ENCODE measurements at regions not wholly inside any gene's neighbourhood (a gene's known extent, or its start where the extent isn't known, plus 50 kb on each side); places are given as distances from the start of the nearest gene placed in this dataset.
"Not testable (repeated sequence)": the region's sequence is repeated elsewhere in the genome, so short reads cannot be mapped to it uniquely, and the experiment has no call there.

- not testable (repeated sequence) for DNase-seq (ENCODE audit: low read depth)
Measured at GRCh38 chr11:3514635-3515424, 127.0 kb downstream of the ART5 start.

- DNase-seq (ENCODE audit: low read depth), result not testable (repeated sequence)
Measured at GRCh38 chr11:3513311-3513710, 128.5 kb downstream of the ART5 start.

GRCh38 chr11:3512751-3513150, 129.0 kb downstream of the ART5 start:
- DNase-seq (ENCODE audit: low read depth), result not testable (repeated sequence)

GRCh38 chr11:3512133-3512703, 129.6 kb downstream of the ART5 start:
- not testable (repeated sequence) for DNase-seq (ENCODE audit: low read depth)

- not testable (repeated sequence) for DNase-seq (ENCODE audit: low read depth)
Measured at GRCh38 chr11:3511416-3512132, 130.2 kb downstream of the ART5 start.

GRCh38 chr11:3509563-3509962, 130.6 kb upstream of the ZNF195 start:
- DNase-seq (ENCODE audit: low read depth), result not testable (repeated sequence)

- not testable (repeated sequence) for DNase-seq (ENCODE audit: low read depth)
Measured at GRCh38 chr11:3499198-3499597, 120.3 kb upstream of the ZNF195 start.

GRCh38 chr11:3498356-3498755, 119.4 kb upstream of the ZNF195 start:
- DNase-seq (ENCODE audit: low read depth), result not testable (repeated sequence)

- not testable (repeated sequence) for DNase-seq (ENCODE audit: low read depth)
Measured at GRCh38 chr11:3493152-3493551, 114.2 kb upstream of the ZNF195 start.

- not testable (repeated sequence) for DNase-seq (ENCODE audit: low read depth)
Measured at GRCh38 chr11:3488003-3488402, 109.1 kb upstream of the ZNF195 start.

- not testable (repeated sequence) for DNase-seq (ENCODE audit: low read depth)
Measured at GRCh38 chr11:3485737-3486136, 106.8 kb upstream of the ZNF195 start.

- DNase-seq (ENCODE audit: low read depth), result not testable (repeated sequence)
Measured at GRCh38 chr11:3476937-3477885, 98.3 kb upstream of the ZNF195 start.

GRCh38 chr11:3476084-3476936, 97.4 kb upstream of the ZNF195 start:
- DNase-seq (ENCODE audit: low read depth), result not testable (repeated sequence)

GRCh38 chr11:3468963-3469362, 90.0 kb upstream of the ZNF195 start:
- not testable (repeated sequence) for DNase-seq (ENCODE audit: low read depth)

- not testable (repeated sequence) for DNase-seq (ENCODE audit: low read depth)
Measured at GRCh38 chr11:3467599-3467998, 88.7 kb upstream of the ZNF195 start.

- not testable (repeated sequence) for DNase-seq (ENCODE audit: low read depth)
Measured at GRCh38 chr11:3455666-3456065, 76.7 kb upstream of the ZNF195 start.

- peak; percentile 2 for DNase-seq (ENCODE audit: low read depth)
Measured at GRCh38 chr11:3454844-3455243, 75.9 kb upstream of the ZNF195 start.

GRCh38 chr11:3453596-3454256, 74.8 kb upstream of the ZNF195 start:
- DNase-seq (ENCODE audit: low read depth), result not testable (repeated sequence)

- not testable (repeated sequence) for DNase-seq (ENCODE audit: low read depth)
Measured at GRCh38 chr11:3450822-3451221, 71.9 kb upstream of the ZNF195 start.

- DNase-seq (ENCODE audit: low read depth), result not testable (repeated sequence)
Measured at GRCh38 chr11:3445535-3445934, 66.6 kb upstream of the ZNF195 start.
